Stimulated activated CD4-positive, alpha-beta T cell treated with anti-CD3 and anti-CD28 coated beads, Interleukin-2, amount 100 ng/mL, for 4 hours (primary cell): ENCODE measurements at regions not wholly inside any gene's neighbourhood (a gene's known extent, or its start where the extent isn't known, plus 50 kb on each side); places are given as distances from the start of the nearest gene placed in this dataset.
"Not testable (repeated sequence)": the region's sequence is repeated elsewhere in the genome, so short reads cannot be mapped to it uniquely, and the experiment has no call there.

Experiments used
- DNase-seq: peaks from one replicate; pipeline ENCODE4 v3.0.0-alpha.2; 2020; ENCODE audit warnings: low read depth

GRCh38 chr7:25069900-25070443 is 55.1 kb downstream of the CYCS start:
- DNase-seq, result peak; percentile 39

GRCh38 chr7:25068502-25069213 is 56.4 kb downstream of the CYCS start:
- no peak for DNase-seq

GRCh38 chr7:25067726-25068501 is 57.1 kb downstream of the CYCS start:
- DNase-seq, result no peak

- DNase-seq, result no peak
Observed at GRCh38 chr7:25066253-25066652, 58.8 kb downstream of the CYCS start.

GRCh38 chr7:25062380-25062779 is 62.7 kb downstream of the CYCS start:
- no peak for DNase-seq

- no peak for DNase-seq
Observed at GRCh38 chr7:25060487-25061055, 64.5 kb downstream of the CYCS start.

- no peak for DNase-seq
Observed at GRCh38 chr7:25059576-25059975, 65.5 kb downstream of the CYCS start.

GRCh38 chr7:25056368-25056767 is 68.7 kb downstream of the CYCS start:
- no peak for DNase-seq

GRCh38 chr7:25055520-25056220 is 69.4 kb downstream of the CYCS start:
- no peak for DNase-seq

- DNase-seq, result no peak
Observed at GRCh38 chr7:25054819-25055519, 70.1 kb downstream of the CYCS start.

GRCh38 chr7:25050223-25050622 is 70.2 kb upstream of the OSBPL3 start:
- no peak for DNase-seq

GRCh38 chr7:25048444-25048834 is 68.5 kb upstream of the OSBPL3 start:
- DNase-seq, result no peak

- DNase-seq, result not testable (repeated sequence)
Observed at GRCh38 chr7:25047571-25048443, 67.8 kb upstream of the OSBPL3 start.

- DNase-seq, result no peak
Observed at GRCh38 chr7:25037325-25037724, 57.3 kb upstream of the OSBPL3 start.

- DNase-seq, result no peak
Observed at GRCh38 chr7:25035274-25035673, 55.3 kb upstream of the OSBPL3 start.

- DNase-seq, result no peak
Observed at GRCh38 chr7:25034136-25034535, 54.2 kb upstream of the OSBPL3 start.

- no peak for DNase-seq
Observed at GRCh38 chr7:25032774-25033743, 53.1 kb upstream of the OSBPL3 start.

GRCh38 chr7:25031432-25031831 is 51.5 kb upstream of the OSBPL3 start:
- DNase-seq, result no peak

GRCh38 chr7:25031007-25031406 is 51.0 kb upstream of the OSBPL3 start:
- DNase-seq, result peak; percentile 3
